ENCODE measurements at regions not wholly inside any gene's neighbourhood (a gene's known extent, or its start where the extent isn't known, plus 50 kb on each side); places are given as distances from the start of the nearest gene placed in this dataset.

GRCh38 chr22:25508761-25509321 is 55.6 kb upstream of the GRK3 start:
- no peak for ATAC-seq

GRCh38 chr22:25509374-25509791 is 55.1 kb upstream of the GRK3 start:
- no peak for ATAC-seq
- TF ChIP-seq ARNTL (CRISPR knock-in tag; IDR thresholded peaks at IDR 0.05; ENCODE audit: borderline replicate concordance, low read depth) (no peak), RARB (CRISPR knock-in tag; IDR thresholded peaks at IDR 0.05) (no peak), TOX (CRISPR knock-in tag; IDR thresholded peaks at IDR 0.05; ENCODE audit: borderline replicate concordance) (no peak), GLIS3 (CRISPR knock-in tag; IDR thresholded peaks at IDR 0.05) (no peak), CSDC2 (CRISPR knock-in tag; IDR thresholded peaks at IDR 0.05) (no peak), PPARA (CRISPR knock-in tag; IDR thresholded peaks at IDR 0.05; ENCODE audit: borderline replicate concordance) (no peak), BACH2 (CRISPR knock-in tag; IDR thresholded peaks at IDR 0.05; ENCODE audit: borderline replicate concordance) (no peak), ZFP30 (CRISPR knock-in tag; IDR thresholded peaks at IDR 0.05) (no peak), ZNF8 (CRISPR knock-in tag; IDR thresholded peaks at IDR 0.05) (no peak), ZNF565 (CRISPR knock-in tag; conservative IDR thresholded peaks at IDR 0.05; ENCODE audit: low read depth) (no peak), ZNF70 (CRISPR knock-in tag; IDR thresholded peaks at IDR 0.05) (no peak), ESRRG (CRISPR knock-in tag; IDR thresholded peaks at IDR 0.05) (no peak), OSR1 (CRISPR knock-in tag; IDR thresholded peaks at IDR 0.05) (no peak)
- TF ChIP-seq, protein P1, sequence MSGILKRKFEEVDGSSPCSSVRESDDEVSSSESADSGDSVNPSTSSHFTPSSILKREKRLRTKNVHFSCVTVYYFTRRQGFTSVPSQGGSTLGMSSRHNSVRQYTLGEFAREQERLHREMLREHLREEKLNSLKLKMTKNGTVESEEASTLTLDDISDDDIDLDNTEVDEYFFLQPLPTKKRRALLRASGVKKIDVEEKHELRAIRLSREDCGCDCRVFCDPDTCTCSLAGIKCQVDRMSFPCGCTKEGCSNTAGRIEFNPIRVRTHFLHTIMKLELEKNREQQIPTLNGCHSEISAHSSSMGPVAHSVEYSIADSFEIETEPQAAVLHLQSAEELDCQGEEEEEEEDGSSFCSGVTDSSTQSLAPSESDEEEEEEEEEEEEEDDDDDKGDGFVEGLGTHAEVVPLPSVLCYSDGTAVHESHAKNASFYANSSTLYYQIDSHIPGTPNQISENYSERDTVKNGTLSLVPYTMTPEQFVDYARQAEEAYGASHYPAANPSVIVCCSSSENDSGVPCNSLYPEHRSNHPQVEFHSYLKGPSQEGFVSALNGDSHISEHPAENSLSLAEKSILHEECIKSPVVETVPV (CRISPR knock-in tag; IDR thresholded peaks at IDR 0.05) = no peak
- TF ChIP-seq, protein P2, sequence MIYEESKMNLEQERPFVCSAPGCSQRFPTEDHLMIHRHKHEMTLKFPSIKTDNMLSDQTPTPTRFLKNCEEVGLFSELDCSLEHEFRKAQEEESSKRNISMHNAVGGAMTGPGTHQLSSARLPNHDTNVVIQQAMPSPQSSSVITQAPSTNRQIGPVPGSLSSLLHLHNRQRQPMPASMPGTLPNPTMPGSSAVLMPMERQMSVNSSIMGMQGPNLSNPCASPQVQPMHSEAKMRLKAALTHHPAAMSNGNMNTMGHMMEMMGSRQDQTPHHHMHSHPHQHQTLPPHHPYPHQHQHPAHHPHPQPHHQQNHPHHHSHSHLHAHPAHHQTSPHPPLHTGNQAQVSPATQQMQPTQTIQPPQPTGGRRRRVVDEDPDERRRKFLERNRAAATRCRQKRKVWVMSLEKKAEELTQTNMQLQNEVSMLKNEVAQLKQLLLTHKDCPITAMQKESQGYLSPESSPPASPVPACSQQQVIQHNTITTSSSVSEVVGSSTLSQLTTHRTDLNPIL (CRISPR knock-in tag; IDR thresholded peaks at IDR 0.05; ENCODE audit: low read depth) = no peak

More at GRCh38 chr22:25508761-25509321, 55.6 kb upstream of the GRK3 start:
- no peak for TF ChIP-seq TCF4 (CRISPR knock-in tag; IDR thresholded peaks at IDR 0.05; ENCODE audit: borderline replicate concordance)
- no peak for TF ChIP-seq ZFP30 (CRISPR knock-in tag; IDR thresholded peaks at IDR 0.05)
- TF ChIP-seq PPARA (CRISPR knock-in tag; IDR thresholded peaks at IDR 0.05; ENCODE audit: borderline replicate concordance) = no peak
- TF ChIP-seq, protein P2 (CRISPR knock-in tag; IDR thresholded peaks at IDR 0.05; ENCODE audit: low read depth) = no peak
- TF ChIP-seq GLIS3 (CRISPR knock-in tag; IDR thresholded peaks at IDR 0.05) = no peak
- TF ChIP-seq, protein P1 (CRISPR knock-in tag; IDR thresholded peaks at IDR 0.05) = no peak
- TF ChIP-seq POU6F1 (CRISPR knock-in tag; IDR thresholded peaks at IDR 0.05; ENCODE audit: borderline replicate concordance, low read depth) = no peak
- no peak for TF ChIP-seq ZNF565 (CRISPR knock-in tag; conservative IDR thresholded peaks at IDR 0.05; ENCODE audit: low read depth)
- no peak for TF ChIP-seq ZC3H10 (CRISPR knock-in tag; IDR thresholded peaks at IDR 0.05)
- TF ChIP-seq, protein P3, sequence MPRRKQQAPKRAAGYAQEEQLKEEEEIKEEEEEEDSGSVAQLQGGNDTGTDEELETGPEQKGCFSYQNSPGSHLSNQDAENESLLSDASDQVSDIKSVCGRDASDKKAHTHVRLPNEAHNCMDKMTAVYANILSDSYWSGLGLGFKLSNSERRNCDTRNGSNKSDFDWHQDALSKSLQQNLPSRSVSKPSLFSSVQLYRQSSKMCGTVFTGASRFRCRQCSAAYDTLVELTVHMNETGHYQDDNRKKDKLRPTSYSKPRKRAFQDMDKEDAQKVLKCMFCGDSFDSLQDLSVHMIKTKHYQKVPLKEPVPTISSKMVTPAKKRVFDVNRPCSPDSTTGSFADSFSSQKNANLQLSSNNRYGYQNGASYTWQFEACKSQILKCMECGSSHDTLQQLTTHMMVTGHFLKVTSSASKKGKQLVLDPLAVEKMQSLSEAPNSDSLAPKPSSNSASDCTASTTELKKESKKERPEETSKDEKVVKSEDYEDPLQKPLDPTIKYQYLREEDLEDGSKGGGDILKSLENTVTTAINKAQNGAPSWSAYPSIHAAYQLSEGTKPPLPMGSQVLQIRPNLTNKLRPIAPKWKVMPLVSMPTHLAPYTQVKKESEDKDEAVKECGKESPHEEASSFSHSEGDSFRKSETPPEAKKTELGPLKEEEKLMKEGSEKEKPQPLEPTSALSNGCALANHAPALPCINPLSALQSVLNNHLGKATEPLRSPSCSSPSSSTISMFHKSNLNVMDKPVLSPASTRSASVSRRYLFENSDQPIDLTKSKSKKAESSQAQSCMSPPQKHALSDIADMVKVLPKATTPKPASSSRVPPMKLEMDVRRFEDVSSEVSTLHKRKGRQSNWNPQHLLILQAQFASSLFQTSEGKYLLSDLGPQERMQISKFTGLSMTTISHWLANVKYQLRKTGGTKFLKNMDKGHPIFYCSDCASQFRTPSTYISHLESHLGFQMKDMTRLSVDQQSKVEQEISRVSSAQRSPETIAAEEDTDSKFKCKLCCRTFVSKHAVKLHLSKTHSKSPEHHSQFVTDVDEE (CRISPR knock-in tag; IDR thresholded peaks at IDR 0.05) = no peak
- TF ChIP-seq BACH2 (CRISPR knock-in tag; IDR thresholded peaks at IDR 0.05; ENCODE audit: borderline replicate concordance) = no peak
- TF ChIP-seq ESRRG (CRISPR knock-in tag; IDR thresholded peaks at IDR 0.05) = no peak
- no peak for TF ChIP-seq ZNF70 (CRISPR knock-in tag; IDR thresholded peaks at IDR 0.05)
- no peak for TF ChIP-seq CSDC2 (CRISPR knock-in tag; IDR thresholded peaks at IDR 0.05)
- TF ChIP-seq, protein P4, sequence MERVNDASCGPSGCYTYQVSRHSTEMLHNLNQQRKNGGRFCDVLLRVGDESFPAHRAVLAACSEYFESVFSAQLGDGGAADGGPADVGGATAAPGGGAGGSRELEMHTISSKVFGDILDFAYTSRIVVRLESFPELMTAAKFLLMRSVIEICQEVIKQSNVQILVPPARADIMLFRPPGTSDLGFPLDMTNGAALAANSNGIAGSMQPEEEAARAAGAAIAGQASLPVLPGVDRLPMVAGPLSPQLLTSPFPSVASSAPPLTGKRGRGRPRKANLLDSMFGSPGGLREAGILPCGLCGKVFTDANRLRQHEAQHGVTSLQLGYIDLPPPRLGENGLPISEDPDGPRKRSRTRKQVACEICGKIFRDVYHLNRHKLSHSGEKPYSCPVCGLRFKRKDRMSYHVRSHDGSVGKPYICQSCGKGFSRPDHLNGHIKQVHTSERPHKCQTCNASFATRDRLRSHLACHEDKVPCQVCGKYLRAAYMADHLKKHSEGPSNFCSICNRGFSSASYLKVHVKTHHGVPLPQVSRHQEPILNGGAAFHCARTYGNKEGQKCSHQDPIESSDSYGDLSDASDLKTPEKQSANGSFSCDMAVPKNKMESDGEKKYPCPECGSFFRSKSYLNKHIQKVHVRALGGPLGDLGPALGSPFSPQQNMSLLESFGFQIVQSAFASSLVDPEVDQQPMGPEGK (CRISPR knock-in tag; IDR thresholded peaks at IDR 0.05; ENCODE audit: borderline replicate concordance) = no peak
- no peak for TF ChIP-seq ZNF8 (CRISPR knock-in tag; IDR thresholded peaks at IDR 0.05)
- TF ChIP-seq ZFP3 (CRISPR knock-in tag; IDR thresholded peaks at IDR 0.05) = no peak
- no peak for TF ChIP-seq ISL1 (CRISPR knock-in tag; IDR thresholded peaks at IDR 0.05)
- TF ChIP-seq ARNTL (CRISPR knock-in tag; IDR thresholded peaks at IDR 0.05; ENCODE audit: borderline replicate concordance, low read depth) = no peak
- TF ChIP-seq RARB (CRISPR knock-in tag; IDR thresholded peaks at IDR 0.05) = no peak
